Liver (tissue), 8 donors: ENCODE measurements at regions not wholly inside any gene's neighbourhood (a gene's known extent, or its start where the extent isn't known, plus 50 kb on each side); places are given as distances from the start of the nearest gene placed in this dataset.

Experiments
- DNase-seq: peaks from one replicate; pipeline ENCODE4 v3.0.0-alpha.2; 2017; ENCODE audit warnings: low spot score
- H3K27ac ChIP-seq, 2 donors: one replicate each; pipeline ENCODE4 v1.7.0; 2013; ENCODE audit warnings: inconsistent platforms in 2 of 2, low read length in 2 of 2, control low read depth in 1 of 2, low read depth in 1 of 2, mild to moderate bottlenecking in 1 of 2
- H3K27me3 ChIP-seq, 4 donors: one replicate each; pipeline versions ENCODE4 v1.6.1 to v1.7.0; 2013; ENCODE audit warnings: low read length in 3 of 4, inconsistent platforms in 1 of 4, mild to moderate bottlenecking in 1 of 4, moderate library complexity in 1 of 4; ENCODE audit not compliant: control insufficient read depth in 4 of 4, insufficient read depth in 4 of 4
- H3K36me3 ChIP-seq, 4 donors: one replicate each; pipeline versions ENCODE4 v1.6.1 to v1.7.0; 2013; ENCODE audit warnings: low read length in 3 of 4, mild to moderate bottlenecking in 3 of 4, low read depth in 1 of 4, moderate library complexity in 1 of 4; ENCODE audit not compliant: control insufficient read depth in 4 of 4, insufficient read depth in 3 of 4
- H3K4me1 ChIP-seq, 4 donors: one replicate each; pipeline versions ENCODE4 v1.6.1 to v1.7.0; 2013; ENCODE audit warnings: low read length in 3 of 4, mild to moderate bottlenecking in 3 of 4, moderate library complexity in 1 of 4; ENCODE audit not compliant: control insufficient read depth in 4 of 4, insufficient read depth in 4 of 4
- H3K4me3 ChIP-seq, 3 donors: one replicate each; pipeline versions ENCODE4 v1.6.1 to v1.7.0; 2013; ENCODE audit warnings: low read length in 3 of 3, control low read depth in 1 of 3, low read depth in 1 of 3, mild to moderate bottlenecking in 1 of 3
- H3K9ac ChIP-seq, 2 donors: one replicate each; pipeline ENCODE4 v1.7.0; 2013; ENCODE audit warnings: low read length in 2 of 2, mild to moderate bottlenecking in 2 of 2, moderate library complexity in 2 of 2, control low read depth in 1 of 2, low read depth in 1 of 2
- H3K9me3 ChIP-seq, 4 donors: one replicate each; pipeline versions ENCODE4 v1.6.1 to v1.7.0; 2013; ENCODE audit warnings: low read length in 3 of 4; ENCODE audit not compliant: control insufficient read depth in 4 of 4
- EGR1 ChIP-seq, 2 donors: IDR thresholded peaks; 2 replicates each; pipeline ENCODE4 v1.6.1; 2016 to 2018; ENCODE audit warnings: antibody characterized with exemption in 2 of 2, low read depth in 2 of 2
- FOXA1 ChIP-seq: IDR thresholded peaks from 2 replicates; pipeline ENCODE4 v1.6.1; 2016; ENCODE audit warnings: antibody characterized with exemption
- FOXA2 ChIP-seq: IDR thresholded peaks from 2 replicates; pipeline ENCODE4 v1.6.1; 2016; ENCODE audit warnings: antibody characterized with exemption
- GABPA ChIP-seq, 2 donors: IDR thresholded peaks in 1 of 2; conservative IDR thresholded peaks in 1 of 2; 2 replicates each; pipeline ENCODE4 v1.6.1; 2016; ENCODE audit warnings: antibody characterized with exemption in 2 of 2, mild to moderate bottlenecking in 1 of 2, moderate library complexity in 1 of 2
- HNF4A ChIP-seq, 2 donors: conservative IDR thresholded peaks; 2 replicates each; pipeline ENCODE4 v1.6.1; 2016; ENCODE audit warnings: antibody characterized with exemption in 2 of 2, mild to moderate bottlenecking in 2 of 2
- HNF4G ChIP-seq: IDR thresholded peaks from 2 replicates; pipeline ENCODE4 v1.6.1; 2016; ENCODE audit warnings: antibody characterized with exemption
- JUND ChIP-seq, 2 donors: IDR thresholded peaks; 2 replicates each; pipeline ENCODE4 v1.6.1; 2016; ENCODE audit warnings: antibody characterized with exemption in 2 of 2
- MAX ChIP-seq: IDR thresholded peaks from 2 replicates; pipeline ENCODE4 v1.6.1; 2016; ENCODE audit warnings: antibody characterized with exemption
- NR2F2 ChIP-seq: IDR thresholded peaks from 2 replicates; pipeline ENCODE4 v1.6.1; 2016; ENCODE audit warnings: antibody characterized with exemption
- RAD21 ChIP-seq, 2 donors: IDR thresholded peaks; 2 replicates each; pipeline ENCODE4 v1.6.1; 2016; ENCODE audit warnings: antibody characterized with exemption in 2 of 2, mild to moderate bottlenecking in 2 of 2
- RXRA ChIP-seq, 2 donors: IDR thresholded peaks; 2 replicates each; pipeline ENCODE4 v1.6.1; 2017 to 2018; ENCODE audit warnings: antibody characterized with exemption in 2 of 2, mild to moderate bottlenecking in 1 of 2
- SP1 ChIP-seq: IDR thresholded peaks from 2 replicates; pipeline ENCODE4 v1.6.1; 2018; ENCODE audit warnings: antibody characterized with exemption, mild to moderate bottlenecking
- TAF1 ChIP-seq: conservative IDR thresholded peaks from 2 replicates; pipeline ENCODE4 v1.6.1; 2016; ENCODE audit warnings: antibody characterized with exemption, mild to moderate bottlenecking
- YY1 ChIP-seq: IDR thresholded peaks from 2 replicates; pipeline ENCODE4 v1.6.1; 2016; ENCODE audit warnings: antibody characterized with exemption, mild to moderate bottlenecking
- WGBS: extraction: QIAGEN DNeasy Blood & Tissue Kit; methylation state at CpG from one replicate; pipeline ENCODE4 v1.1.7; 2013; 5-methylcytosine and 5-hydroxymethylcytosine counted together
- TF ChIP-seq, protein P1 (sequence below): IDR thresholded peaks from 2 replicates; pipeline ENCODE4 v1.6.1; 2016; ENCODE audit warnings: antibody characterized with exemption
- TF ChIP-seq, protein P2 (sequence below): IDR thresholded peaks from 2 replicates; pipeline ENCODE4 v1.6.1; 2016; ENCODE audit warnings: antibody characterized with exemption
- TF ChIP-seq, protein P3 (sequence below): fragments of 150-350 bp; IDR thresholded peaks from 2 replicates; pipeline ENCODE4 v1.5.1; 2017; ENCODE audit warnings: improper control_type of control experiment, low read depth, low read length; ENCODE audit not compliant: missing input control
- TF ChIP-seq, protein P4 (sequence below): IDR thresholded peaks from 2 replicates; pipeline ENCODE4 v1.6.1; 2016; ENCODE audit warnings: antibody characterized with exemption, mild to moderate bottlenecking
- donor health status: healthy.
- donor health status: healthy.
- donor health status: healthy.
- donor health status: healthy.
- donor health status: healthy.

- WGBS, result 51% methylated on average over 2 of the region's 2 CpGs
- TF ChIP-seq YY1 (no peak), NR2F2 (no peak), RXRA (IDR thresholded peaks at IDR 0.05) (no peak), TAF1 (no peak), FOXA2 (no peak), JUND (IDR thresholded peaks at IDR 0.05) (no peak), FOXA1 (no peak)
- TF ChIP-seq, protein P1, sequence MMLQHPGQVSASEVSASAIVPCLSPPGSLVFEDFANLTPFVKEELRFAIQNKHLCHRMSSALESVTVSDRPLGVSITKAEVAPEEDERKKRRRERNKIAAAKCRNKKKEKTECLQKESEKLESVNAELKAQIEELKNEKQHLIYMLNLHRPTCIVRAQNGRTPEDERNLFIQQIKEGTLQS, result no peak
- TF ChIP-seq, protein P2, sequence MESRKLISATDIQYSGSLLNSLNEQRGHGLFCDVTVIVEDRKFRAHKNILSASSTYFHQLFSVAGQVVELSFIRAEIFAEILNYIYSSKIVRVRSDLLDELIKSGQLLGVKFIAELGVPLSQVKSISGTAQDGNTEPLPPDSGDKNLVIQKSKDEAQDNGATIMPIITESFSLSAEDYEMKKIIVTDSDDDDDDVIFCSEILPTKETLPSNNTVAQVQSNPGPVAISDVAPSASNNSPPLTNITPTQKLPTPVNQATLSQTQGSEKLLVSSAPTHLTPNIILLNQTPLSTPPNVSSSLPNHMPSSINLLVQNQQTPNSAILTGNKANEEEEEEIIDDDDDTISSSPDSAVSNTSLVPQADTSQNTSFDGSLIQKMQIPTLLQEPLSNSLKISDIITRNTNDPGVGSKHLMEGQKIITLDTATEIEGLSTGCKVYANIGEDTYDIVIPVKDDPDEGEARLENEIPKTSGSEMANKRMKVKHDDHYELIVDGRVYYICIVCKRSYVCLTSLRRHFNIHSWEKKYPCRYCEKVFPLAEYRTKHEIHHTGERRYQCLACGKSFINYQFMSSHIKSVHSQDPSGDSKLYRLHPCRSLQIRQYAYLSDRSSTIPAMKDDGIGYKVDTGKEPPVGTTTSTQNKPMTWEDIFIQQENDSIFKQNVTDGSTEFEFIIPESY, result no peak
- H3K27ac ChIP-seq, result no peak overlapping the region
- H3K4me1 ChIP-seq, result no peaks in the 10 kb centered on the region
- H3K27me3 ChIP-seq, result no peaks in the 10 kb centered on the region
- H3K4me3 ChIP-seq, result no peak overlapping the region
- no peak for DNase-seq
- H3K9me3 ChIP-seq, result no peaks in the 10 kb centered on the region
- H3K36me3 ChIP-seq, result no peaks in the 10 kb centered on the region
- H3K9ac ChIP-seq, result no peak overlapping the region
Measured at GRCh38 chr2:21299411-21299810, 175.6 kb downstream of the TDRD15 start.

- TF ChIP-seq HNF4G, result no peak
- TF ChIP-seq TAF1, result no peak
- TF ChIP-seq FOXA2, result no peak
- TF ChIP-seq HNF4A (conservative IDR thresholded peaks at IDR 0.05), result no peak
- TF ChIP-seq NR2F2, result no peak
- TF ChIP-seq RXRA (IDR thresholded peaks at IDR 0.05), result no peak
- TF ChIP-seq, protein P3, sequence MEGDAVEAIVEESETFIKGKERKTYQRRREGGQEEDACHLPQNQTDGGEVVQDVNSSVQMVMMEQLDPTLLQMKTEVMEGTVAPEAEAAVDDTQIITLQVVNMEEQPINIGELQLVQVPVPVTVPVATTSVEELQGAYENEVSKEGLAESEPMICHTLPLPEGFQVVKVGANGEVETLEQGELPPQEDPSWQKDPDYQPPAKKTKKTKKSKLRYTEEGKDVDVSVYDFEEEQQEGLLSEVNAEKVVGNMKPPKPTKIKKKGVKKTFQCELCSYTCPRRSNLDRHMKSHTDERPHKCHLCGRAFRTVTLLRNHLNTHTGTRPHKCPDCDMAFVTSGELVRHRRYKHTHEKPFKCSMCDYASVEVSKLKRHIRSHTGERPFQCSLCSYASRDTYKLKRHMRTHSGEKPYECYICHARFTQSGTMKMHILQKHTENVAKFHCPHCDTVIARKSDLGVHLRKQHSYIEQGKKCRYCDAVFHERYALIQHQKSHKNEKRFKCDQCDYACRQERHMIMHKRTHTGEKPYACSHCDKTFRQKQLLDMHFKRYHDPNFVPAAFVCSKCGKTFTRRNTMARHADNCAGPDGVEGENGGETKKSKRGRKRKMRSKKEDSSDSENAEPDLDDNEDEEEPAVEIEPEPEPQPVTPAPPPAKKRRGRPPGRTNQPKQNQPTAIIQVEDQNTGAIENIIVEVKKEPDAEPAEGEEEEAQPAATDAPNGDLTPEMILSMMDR, result no peak
- TF ChIP-seq, protein P1, result no peak
- TF ChIP-seq MAX, result no peak
- no peak for TF ChIP-seq JUND (IDR thresholded peaks at IDR 0.05)
- TF ChIP-seq SP1, result no peak
- TF ChIP-seq EGR1 (IDR thresholded peaks at IDR 0.05; ENCODE audit: low read depth in 2 of 2), result no peak
- no peak for TF ChIP-seq RAD21 (IDR thresholded peaks at IDR 0.05)
- TF ChIP-seq, protein P2, result no peak
- no peak for TF ChIP-seq GABPA (IDR thresholded peaks at IDR 0.05 in 1 of 2, conservative IDR thresholded peaks at IDR 0.05 in 1 of 2)
- TF ChIP-seq, protein P4, sequence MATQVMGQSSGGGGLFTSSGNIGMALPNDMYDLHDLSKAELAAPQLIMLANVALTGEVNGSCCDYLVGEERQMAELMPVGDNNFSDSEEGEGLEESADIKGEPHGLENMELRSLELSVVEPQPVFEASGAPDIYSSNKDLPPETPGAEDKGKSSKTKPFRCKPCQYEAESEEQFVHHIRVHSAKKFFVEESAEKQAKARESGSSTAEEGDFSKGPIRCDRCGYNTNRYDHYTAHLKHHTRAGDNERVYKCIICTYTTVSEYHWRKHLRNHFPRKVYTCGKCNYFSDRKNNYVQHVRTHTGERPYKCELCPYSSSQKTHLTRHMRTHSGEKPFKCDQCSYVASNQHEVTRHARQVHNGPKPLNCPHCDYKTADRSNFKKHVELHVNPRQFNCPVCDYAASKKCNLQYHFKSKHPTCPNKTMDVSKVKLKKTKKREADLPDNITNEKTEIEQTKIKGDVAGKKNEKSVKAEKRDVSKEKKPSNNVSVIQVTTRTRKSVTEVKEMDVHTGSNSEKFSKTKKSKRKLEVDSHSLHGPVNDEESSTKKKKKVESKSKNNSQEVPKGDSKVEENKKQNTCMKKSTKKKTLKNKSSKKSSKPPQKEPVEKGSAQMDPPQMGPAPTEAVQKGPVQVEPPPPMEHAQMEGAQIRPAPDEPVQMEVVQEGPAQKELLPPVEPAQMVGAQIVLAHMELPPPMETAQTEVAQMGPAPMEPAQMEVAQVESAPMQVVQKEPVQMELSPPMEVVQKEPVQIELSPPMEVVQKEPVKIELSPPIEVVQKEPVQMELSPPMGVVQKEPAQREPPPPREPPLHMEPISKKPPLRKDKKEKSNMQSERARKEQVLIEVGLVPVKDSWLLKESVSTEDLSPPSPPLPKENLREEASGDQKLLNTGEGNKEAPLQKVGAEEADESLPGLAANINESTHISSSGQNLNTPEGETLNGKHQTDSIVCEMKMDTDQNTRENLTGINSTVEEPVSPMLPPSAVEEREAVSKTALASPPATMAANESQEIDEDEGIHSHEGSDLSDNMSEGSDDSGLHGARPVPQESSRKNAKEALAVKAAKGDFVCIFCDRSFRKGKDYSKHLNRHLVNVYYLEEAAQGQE, result no peak
- TF ChIP-seq YY1, result no peak
- no peak for TF ChIP-seq FOXA1
- H3K9ac ChIP-seq, result no peak overlapping the region
- H3K9me3 ChIP-seq, result no peaks in the 10 kb centered on the region
- H3K27ac ChIP-seq, result no peak overlapping the region
- no peaks in the 10 kb centered on the region for H3K4me1 ChIP-seq
- H3K36me3 ChIP-seq, result no peaks in the 10 kb centered on the region
- DNase-seq, result no peak
- whole genome bisulfite sequencing, result 80% methylated on average over 1 of the region's 1 CpG
- no peak overlapping the region for H3K4me3 ChIP-seq
- no peaks in the 10 kb centered on the region for H3K27me3 ChIP-seq
Measured at GRCh38 chr2:21301871-21302455, 178.2 kb downstream of the TDRD15 start.
